ENCODE measurements at regions not wholly inside any gene's neighbourhood (a gene's known extent, or its start where the extent isn't known, plus 50 kb on each side); places are given as distances from the start of the nearest gene placed in this dataset.
"Not testable (repeated sequence)": the region's sequence is repeated elsewhere in the genome, so short reads cannot be mapped to it uniquely, and the experiment has no call there.

GRCh38 chr1:14279891-14280290, 318.6 kb upstream of the KAZN start:
- not testable (repeated sequence) for TF ChIP-seq CTCF (IDR thresholded peaks at IDR 0.05; ENCODE audit: extremely low read depth in 1 of 2, insufficient read depth in 1 of 2, low read depth in 1 of 2, low read length in 2 of 2); JUN (IDR thresholded peaks at IDR 0.05; ENCODE audit: borderline replicate concordance, insufficient read depth, insufficient read length, low read depth)
